ENCODE measurements at regions not wholly inside any gene's neighbourhood (a gene's known extent, or its start where the extent isn't known, plus 50 kb on each side); places are given as distances from the start of the nearest gene placed in this dataset.

GRCh38 chr5:169352901-169353300 lies 52.0 kb upstream of the SLIT3 start:
- H3K27me3 Mint-ChIP-seq (ENCODE audit: low read depth) = peaks cover 28% of the 10 kb centered on the region
- H3K27ac Mint-ChIP-seq (ENCODE audit: unreplicated experiment) = no peak overlapping the region
- no peaks in the 10 kb centered on the region for H3K36me3 Mint-ChIP-seq (ENCODE audit: low read depth)
- no peak for DNase-seq (ENCODE audit: low read depth, low spot score)
- H3K9me3 Mint-ChIP-seq = no peaks in the 10 kb centered on the region
- no peaks in the 10 kb centered on the region for H3K4me1 Mint-ChIP-seq
- TF ChIP-seq, protein P1, sequence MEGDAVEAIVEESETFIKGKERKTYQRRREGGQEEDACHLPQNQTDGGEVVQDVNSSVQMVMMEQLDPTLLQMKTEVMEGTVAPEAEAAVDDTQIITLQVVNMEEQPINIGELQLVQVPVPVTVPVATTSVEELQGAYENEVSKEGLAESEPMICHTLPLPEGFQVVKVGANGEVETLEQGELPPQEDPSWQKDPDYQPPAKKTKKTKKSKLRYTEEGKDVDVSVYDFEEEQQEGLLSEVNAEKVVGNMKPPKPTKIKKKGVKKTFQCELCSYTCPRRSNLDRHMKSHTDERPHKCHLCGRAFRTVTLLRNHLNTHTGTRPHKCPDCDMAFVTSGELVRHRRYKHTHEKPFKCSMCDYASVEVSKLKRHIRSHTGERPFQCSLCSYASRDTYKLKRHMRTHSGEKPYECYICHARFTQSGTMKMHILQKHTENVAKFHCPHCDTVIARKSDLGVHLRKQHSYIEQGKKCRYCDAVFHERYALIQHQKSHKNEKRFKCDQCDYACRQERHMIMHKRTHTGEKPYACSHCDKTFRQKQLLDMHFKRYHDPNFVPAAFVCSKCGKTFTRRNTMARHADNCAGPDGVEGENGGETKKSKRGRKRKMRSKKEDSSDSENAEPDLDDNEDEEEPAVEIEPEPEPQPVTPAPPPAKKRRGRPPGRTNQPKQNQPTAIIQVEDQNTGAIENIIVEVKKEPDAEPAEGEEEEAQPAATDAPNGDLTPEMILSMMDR (conservative IDR thresholded peaks at IDR 0.05) = no peak
- no peak overlapping the region for H3K4me3 Mint-ChIP-seq

DNA sequence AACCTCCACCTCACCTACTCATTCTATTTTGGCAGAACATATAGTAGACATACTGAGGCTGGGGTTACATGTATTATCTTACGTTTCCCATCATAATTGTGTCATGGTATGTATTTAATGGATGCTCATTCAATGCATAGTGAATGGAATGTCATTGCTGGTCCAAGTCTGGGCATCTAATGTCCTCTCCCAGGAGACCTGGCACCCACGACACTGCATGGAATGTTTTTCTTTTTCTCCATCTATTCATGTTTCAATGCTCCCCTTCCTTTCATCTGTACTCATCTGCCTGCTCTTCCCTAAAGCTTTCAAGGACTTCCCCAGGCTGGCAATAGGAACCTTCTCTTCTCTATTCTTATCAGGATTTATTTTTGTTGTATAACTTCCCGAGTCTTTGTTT lies 50.8 kb upstream of the SLIT3 start:
- TF ChIP-seq, protein P1 (conservative IDR thresholded peaks at IDR 0.05) = no peak
- no peaks in the 10 kb centered on the region for H3K36me3 Mint-ChIP-seq (ENCODE audit: low read depth)
- no peaks in the 10 kb centered on the region for H3K4me1 Mint-ChIP-seq
- DNase-seq (ENCODE audit: low read depth, low spot score) = no peak
- no peak overlapping the region for H3K27ac Mint-ChIP-seq (ENCODE audit: unreplicated experiment)
- no peak overlapping the region for H3K4me3 Mint-ChIP-seq
- peaks cover 29% of the 10 kb centered on the region for H3K27me3 Mint-ChIP-seq (ENCODE audit: low read depth)
- H3K9me3 Mint-ChIP-seq = no peaks in the 10 kb centered on the region

GRCh38 chr5:169350759-169351240 lies 49.9 kb upstream of the SLIT3 start:
- DNase-seq (ENCODE audit: low read depth, low spot score) = no peak
- H3K36me3 Mint-ChIP-seq (ENCODE audit: low read depth) = no peaks in the 10 kb centered on the region
- H3K4me1 Mint-ChIP-seq = no peaks in the 10 kb centered on the region
- TF ChIP-seq, protein P1 (conservative IDR thresholded peaks at IDR 0.05) = no peak
- H3K27ac Mint-ChIP-seq (ENCODE audit: unreplicated experiment) = no peak overlapping the region
- no peaks in the 10 kb centered on the region for H3K9me3 Mint-ChIP-seq
- H3K4me3 Mint-ChIP-seq = no peak overlapping the region
- H3K27me3 Mint-ChIP-seq (ENCODE audit: low read depth) = peaks cover 32% of the 10 kb centered on the region

All from neural crest cell (in vitro differentiated cells).